IPS DF 19.7 (cell line): ENCODE measurements at regions not wholly inside any gene's neighbourhood (a gene's known extent, or its start where the extent isn't known, plus 50 kb on each side); places are given as distances from the start of the nearest gene placed in this dataset.

ENCODE experiments used
- DNase-seq: peaks from one replicate; pipeline ENCODE4 v3.0.0-alpha.2; 2013; ENCODE audit warnings: low read depth, low spot score

DNA sequence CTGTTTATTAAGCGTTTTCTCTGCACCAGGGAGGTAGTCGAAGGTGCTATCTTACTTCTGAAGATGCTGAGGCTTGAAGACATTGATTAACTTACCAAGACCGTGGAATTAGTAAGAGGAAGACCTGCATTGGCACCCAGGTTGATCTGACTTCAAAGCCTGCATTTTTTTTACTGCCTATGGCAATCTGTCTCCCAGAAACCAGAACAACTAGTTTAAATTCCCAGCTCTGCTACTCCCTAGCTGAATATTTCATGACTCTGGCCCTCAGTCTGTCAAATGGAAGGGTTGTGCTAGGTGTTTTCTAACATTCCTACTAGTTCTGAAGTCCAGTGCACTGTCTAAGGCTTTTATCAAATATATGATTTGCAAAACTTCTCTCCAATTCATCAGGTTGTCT lies 52.0 kb upstream of the GRAMD1B start:
- no peak for DNase-seq

DNA sequence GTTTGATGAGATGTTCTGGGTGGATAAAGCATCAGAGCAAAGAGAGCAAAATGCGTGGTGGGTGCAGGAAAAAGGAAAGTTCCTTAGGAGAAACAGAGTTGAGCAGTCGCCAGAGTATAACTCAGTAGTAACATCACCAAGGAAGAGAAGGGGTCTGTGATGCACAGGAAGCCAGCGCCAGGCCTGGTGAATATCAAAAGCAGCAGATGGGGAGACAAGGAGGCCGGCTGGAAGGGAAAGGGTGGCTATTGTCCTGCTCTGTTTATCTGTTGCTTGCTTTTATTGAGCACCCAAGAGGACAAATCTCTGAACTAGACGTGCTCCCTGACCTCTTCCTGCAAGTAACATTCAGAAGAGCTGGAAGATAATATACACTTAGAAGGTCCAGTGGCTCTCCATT lies 52.7 kb upstream of the GRAMD1B start:
- no peak for DNase-seq

DNA sequence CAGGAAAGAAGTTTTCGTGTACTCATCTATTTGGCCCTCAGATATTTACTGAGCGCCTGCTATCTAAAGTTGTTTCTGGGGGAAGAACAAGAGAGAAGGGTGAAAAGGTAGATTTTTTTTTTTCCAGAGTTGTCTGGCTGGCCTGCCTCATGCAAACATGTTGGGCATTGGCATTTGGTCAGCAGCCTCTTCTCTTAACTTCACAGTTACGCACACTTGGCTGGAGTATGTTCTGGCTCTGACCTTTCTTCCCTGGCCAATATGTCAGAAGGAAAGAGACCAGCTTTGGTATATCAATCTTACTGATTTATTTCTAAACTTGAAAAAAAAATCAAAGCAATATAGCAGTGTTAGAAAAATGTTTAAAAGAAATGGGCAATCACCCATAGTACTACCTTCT lies 54.2 kb upstream of the GRAMD1B start:
- DNase-seq = no peak

GRCh38 chr11:123374622-123374968 lies 55.5 kb upstream of the GRAMD1B start:
- DNase-seq = no peak

DNA sequence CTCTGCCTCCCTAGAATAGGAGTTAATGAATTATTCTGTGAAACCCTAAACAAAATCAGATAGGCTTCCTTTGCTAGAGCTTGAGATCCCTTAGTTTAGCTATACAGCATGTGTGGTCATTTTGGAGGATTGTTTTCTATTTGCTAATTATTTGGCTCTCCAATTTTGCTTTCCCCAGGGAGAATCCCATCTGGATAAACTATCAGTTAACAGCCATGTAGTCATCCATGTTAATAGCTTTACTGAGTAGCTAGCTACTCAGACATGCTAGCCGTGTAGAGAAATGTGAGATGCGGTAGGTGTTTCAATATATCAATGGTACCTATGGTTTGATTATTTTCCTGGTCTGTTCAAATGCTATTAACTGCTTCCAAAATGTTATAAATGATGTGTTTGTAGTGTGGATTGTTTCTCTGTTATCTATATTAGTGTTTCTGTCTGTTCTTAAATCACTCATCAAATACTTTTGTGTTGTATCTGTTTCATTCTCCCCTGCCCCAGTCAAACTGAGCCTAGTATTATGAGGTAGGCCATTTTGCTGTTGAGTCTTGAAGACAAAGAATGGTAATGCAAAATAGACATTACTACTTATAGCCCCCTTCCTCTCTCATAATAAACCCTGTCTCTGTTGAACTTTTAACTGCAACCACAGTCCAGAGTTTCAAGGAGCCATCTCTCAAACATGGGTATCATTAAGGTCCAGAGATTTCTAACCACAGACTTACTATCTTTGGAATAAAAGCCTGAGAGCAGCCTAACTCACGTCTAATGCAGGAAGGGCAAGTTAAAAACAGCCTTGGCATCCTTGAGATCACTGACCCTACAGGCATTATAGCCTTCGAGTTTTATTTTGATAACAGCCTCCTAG lies 56.1 kb upstream of the GRAMD1B start:
- DNase-seq = no peak

GRCh38 chr11:123371506-123372297 lies 58.4 kb upstream of the GRAMD1B start:
- no peak for DNase-seq

DNA sequence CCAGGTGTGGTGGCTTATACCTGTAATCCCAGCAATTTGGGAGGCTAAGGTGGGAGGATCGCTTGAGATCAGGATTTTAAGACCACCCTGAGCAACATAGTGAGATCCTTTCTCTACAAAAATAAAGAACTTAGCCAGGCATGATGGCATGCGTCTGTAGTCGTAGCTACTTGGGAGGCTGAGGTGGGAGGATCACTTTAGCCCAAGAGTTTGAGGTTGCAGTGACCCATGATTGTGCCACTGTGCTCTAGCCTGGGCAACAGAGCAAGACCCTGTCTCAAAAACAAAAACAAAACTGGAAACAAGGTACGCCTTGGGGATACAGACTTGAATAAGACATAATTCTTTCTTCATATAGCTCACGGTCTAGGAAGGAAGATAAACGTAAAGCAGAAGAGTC lies 63.1 kb upstream of the GRAMD1B start:
- no peak for DNase-seq

DNA sequence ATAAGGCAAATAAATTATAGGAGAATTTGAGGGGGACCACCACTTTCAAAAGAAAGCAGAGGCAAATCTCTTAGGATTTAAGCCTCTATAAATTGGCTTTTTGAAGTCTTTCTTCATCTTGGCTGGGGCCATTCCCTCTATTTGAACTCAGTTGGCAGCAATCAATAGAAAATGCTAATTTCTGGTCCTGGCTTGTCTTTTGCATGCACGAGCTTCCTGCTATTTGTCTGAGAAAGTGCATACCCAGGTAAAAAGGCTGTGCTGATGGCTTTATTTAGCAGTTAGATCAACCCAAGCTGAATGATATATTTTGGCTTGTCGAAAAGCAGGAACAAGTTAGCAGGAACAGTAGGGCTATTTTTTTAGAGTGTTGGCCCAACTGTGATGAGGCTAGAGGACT lies 64.1 kb upstream of the GRAMD1B start:
- no peak for DNase-seq

DNA sequence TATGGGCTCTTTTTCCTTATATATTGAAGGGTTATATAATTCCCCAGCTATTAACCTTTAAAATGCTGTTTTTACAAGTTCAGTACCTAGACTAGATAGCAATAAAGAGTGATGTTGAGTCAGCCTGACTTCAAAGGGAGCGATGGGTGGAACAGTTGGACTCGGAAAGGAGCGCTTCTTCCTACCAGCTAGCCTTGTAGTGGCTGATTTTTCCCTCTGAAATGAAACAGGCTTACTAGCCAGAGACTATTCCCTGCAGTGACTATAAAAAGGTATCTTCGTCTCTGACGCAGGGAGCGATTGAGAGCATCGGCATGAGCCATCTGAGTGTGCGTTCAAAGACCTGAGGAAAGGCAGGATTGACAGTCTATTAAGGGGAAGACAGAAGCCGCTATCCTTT lies 66.0 kb upstream of the GRAMD1B start:
- DNase-seq = no peak

GRCh38 chr11:123363556-123363955 lies 66.5 kb upstream of the GRAMD1B start:
- DNase-seq = no peak

DNA sequence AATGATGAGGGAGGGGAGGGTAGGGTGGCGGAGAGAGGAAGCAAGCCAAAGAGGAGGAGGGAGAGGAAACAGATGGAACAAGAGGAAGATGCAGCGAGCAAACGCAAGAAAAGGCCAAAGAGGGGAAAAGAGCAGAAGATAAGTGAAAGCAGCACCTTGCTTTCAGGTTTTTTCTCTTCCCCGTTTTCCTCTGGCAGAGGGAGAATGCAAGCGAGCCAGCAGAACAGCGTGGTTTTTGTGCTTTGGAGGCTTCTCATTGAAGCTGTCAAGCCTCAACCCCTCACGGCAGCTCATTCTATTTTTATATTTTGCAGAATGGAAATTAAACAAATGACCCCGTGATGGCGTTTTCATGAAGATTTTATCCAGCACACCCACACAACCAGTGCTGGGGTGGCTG lies 67.1 kb upstream of the GRAMD1B start:
- DNase-seq = no peak

- DNase-seq = no peak
Measured at GRCh38 chr11:123362186-123362585, 67.9 kb upstream of the GRAMD1B start.

DNA sequence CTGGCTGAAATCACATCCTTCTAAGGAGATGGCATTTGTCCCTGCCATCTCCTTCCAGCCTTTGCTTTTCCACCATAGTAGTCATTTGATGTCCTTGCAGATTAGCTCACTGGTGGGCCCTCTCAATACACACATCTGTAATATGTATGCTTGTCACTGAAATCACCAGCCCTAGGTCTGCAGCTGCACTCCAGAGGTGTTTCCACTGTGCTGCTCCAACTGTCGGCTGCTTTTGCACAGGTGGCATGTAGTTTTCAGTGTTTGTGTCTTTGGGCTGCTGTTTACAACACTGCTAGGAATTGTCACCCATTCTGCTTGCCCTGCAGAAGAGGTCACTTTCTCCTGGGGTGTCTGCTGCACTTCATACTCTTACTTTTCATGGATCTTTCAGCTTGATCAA lies 69.0 kb upstream of the GRAMD1B start:
- no peak for DNase-seq

DNA sequence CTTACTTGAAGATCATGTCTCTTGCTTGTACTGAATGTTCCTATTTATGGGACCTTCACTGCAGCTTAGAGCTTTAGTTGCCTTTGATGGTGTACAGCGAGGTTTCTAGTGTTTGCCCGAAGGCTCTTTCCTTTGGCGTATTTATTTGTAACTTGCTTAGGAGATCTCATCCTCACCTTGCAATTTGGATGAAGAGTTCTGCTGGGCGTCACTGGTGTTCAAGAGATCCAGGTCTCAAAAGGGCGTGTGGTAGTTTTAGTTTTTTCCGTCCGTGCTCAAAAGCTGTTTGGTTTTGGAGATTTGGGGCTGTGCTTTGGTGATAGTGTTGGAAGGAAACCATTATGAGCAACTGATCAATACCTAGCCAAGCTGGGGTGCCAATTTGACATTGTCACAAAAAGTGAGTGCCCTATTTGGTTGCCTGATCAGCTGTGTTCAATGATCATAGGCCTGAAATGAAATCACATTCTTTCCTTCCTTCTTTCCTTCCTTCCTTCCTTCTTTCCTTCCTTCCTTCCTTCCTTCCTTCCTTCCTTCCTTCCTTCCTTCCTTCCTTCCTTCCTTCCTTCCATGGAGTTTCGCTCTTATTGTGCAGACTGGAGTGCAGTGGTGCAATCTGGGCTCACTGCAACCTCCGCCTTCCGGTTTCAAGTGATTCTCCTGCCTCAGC lies 69.7 kb upstream of the GRAMD1B start:
- no peak for DNase-seq

- no peak for DNase-seq
Measured at GRCh38 chr11:123357990-123358827, 71.9 kb upstream of the GRAMD1B start.

DNA sequence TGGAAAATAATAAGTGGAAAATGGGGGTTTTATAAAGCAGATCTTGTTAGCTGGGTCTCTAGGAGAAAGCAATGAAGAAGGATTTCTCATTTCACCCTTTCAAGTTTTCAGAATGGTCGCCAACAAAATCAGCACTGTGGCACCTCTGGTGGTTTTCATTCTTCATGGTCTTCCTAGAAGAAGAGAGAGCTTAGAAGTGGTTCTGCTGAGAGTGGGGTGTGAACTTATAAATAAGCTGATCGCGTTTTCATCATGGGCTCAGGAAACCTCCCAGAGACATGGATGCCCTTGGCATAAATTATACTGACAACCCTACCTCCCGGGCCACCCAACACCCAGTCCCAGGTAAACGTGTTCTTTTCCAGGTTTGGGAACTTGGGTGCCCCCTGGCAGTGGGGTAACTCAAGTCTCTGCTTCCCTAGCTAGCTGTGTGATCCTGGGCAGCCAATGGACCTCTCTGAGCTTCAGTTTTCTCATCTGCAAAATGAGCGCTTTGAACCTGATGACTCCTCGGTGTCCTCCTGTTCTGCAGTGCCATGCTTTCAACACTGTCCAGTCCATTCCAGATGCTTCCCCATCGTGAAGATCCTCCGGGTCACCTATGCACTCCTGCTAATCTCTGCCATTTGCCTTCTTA lies 72.6 kb upstream of the GRAMD1B start:
- DNase-seq = no peak

- DNase-seq = no peak
Measured at GRCh38 chr11:123356539-123356938, 73.5 kb upstream of the GRAMD1B start.

DNA sequence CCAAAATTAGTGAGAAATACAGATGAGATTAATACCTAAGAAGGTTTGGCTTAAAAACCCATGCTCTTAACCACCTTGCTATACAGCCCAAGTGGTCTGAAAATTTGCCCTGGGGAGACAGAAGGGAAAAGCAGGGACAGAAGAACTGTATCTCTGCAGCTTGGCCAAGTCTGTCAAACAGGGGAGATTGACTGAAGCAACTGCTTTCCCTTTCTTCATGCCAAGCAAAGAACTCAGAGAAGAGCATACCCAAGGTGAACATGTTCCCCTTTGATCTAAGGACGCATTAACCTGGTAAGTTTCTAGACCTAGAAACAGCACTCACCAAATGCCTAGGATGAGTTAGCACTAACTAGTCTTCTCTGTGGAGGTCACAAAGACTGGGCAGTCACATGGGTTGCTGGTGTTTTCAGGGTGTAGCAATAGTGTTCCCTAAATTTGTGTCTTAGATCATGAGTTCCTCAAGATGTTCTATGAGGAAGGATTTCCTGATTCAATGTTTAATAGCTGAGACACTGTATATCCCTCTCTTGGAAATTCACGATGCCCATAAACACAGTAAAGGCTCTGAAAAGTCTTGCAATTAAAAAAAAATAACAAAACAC lies 75.6 kb upstream of the GRAMD1B start:
- no peak for DNase-seq

- no peak for DNase-seq
Measured at GRCh38 chr11:123351375-123351774, 78.7 kb upstream of the GRAMD1B start.

GRCh38 chr11:123349382-123349781 lies 80.7 kb upstream of the GRAMD1B start:
- DNase-seq = no peak
